T-helper 17 cell (primary cell): ENCODE measurements at regions not wholly inside any gene's neighbourhood (a gene's known extent, or its start where the extent isn't known, plus 50 kb on each side); places are given as distances from the start of the nearest gene placed in this dataset.
"Not testable (repeated sequence)": the region's sequence is repeated elsewhere in the genome, so short reads cannot be mapped to it uniquely, and the experiment has no call there.

Experiments used
- ATAC-seq: fragments of 150-1000 bp; cut with Tn5 transposase; 2 replicates; pipeline ENCODE4 v1.10.0; 2021; ENCODE audit warnings: mild to moderate bottlenecking, moderate library complexity
- DNase-seq, 3 donors: peaks; one replicate each; pipeline versions ENCODE4 v3.0.0 to v3.0.0-alpha.2; 2020 to 2021
- H3K9me3 ChIP-seq: one replicate; pipeline ENCODE4 v1.7.0; 2013; ENCODE audit warnings: low read length, mild to moderate bottlenecking; ENCODE audit not compliant: control insufficient read depth, poor library complexity, severe bottlenecking
- H3K27ac Mint-ChIP-seq: one replicate; pipeline ENCODE4 v1.8.0; 2022; ENCODE audit warnings: mild to moderate bottlenecking, moderate library complexity, mixed read lengths
- H3K27me3 Mint-ChIP-seq: one replicate; pipeline ENCODE4 v1.8.0; 2022; ENCODE audit warnings: mixed read lengths
- H3K36me3 Mint-ChIP-seq: one replicate; pipeline ENCODE4 v1.8.0; 2022; ENCODE audit warnings: low read depth, mixed read lengths
- H3K4me1 Mint-ChIP-seq: one replicate; pipeline ENCODE4 v1.8.0; 2022; ENCODE audit warnings: mild to moderate bottlenecking, mixed read lengths
- H3K4me3 Mint-ChIP-seq: one replicate; pipeline ENCODE4 v1.8.0; 2022; ENCODE audit warnings: mild to moderate bottlenecking, moderate library complexity, mixed read lengths

- no peak for DNase-seq
- H3K36me3 Mint-ChIP-seq: no peaks in the 10 kb centered on the region
- no peak overlapping the region for H3K4me3 Mint-ChIP-seq
- peaks cover 2% of the 10 kb centered on the region for H3K4me1 Mint-ChIP-seq
- no peaks in the 10 kb centered on the region for H3K27me3 Mint-ChIP-seq
- ATAC-seq: no peak
- H3K27ac Mint-ChIP-seq: no peak overlapping the region
- H3K9me3 ChIP-seq: no peaks in the 10 kb centered on the region
Observed at GRCh38 chr15:96046620-96047240, 283.8 kb upstream of the NR2F2 start.

- DNase-seq (no peak), ATAC-seq (no peak)
- no peak overlapping the region for H3K27ac Mint-ChIP-seq
- no peaks in the 10 kb centered on the region for H3K27me3 Mint-ChIP-seq
- no peak overlapping the region for H3K4me3 Mint-ChIP-seq
- no peaks in the 10 kb centered on the region for H3K9me3 ChIP-seq
- no peaks in the 10 kb centered on the region for H3K36me3 Mint-ChIP-seq
- peaks cover 2% of the 10 kb centered on the region for H3K4me1 Mint-ChIP-seq
Observed at GRCh38 chr15:96047255-96047931, 283.1 kb upstream of the NR2F2 start.

- Mint-ChIP-seq H3K4me1 (peaks cover 4% of the 10 kb centered on the region), H3K27me3 (peaks cover 7% of the 10 kb centered on the region), H3K27ac (no peak overlapping the region), H3K4me3 (no peak overlapping the region), H3K36me3 (no peaks in the 10 kb centered on the region)
- H3K9me3 ChIP-seq: no peaks in the 10 kb centered on the region
- DNase-seq (no peak), ATAC-seq (no peak)
Observed at GRCh38 chr15:96049323-96049722, 281.2 kb upstream of the NR2F2 start.

GRCh38 chr15:96049766-96050165 lies 280.7 kb upstream of the NR2F2 start:
- ATAC-seq (no peak), DNase-seq (no peak)
- Mint-ChIP-seq H3K36me3 (no peaks in the 10 kb centered on the region), H3K27me3 (peaks cover 7% of the 10 kb centered on the region), H3K4me3 (no peak overlapping the region), H3K27ac (no peak overlapping the region), H3K4me1 (peaks cover 4% of the 10 kb centered on the region)
- H3K9me3 ChIP-seq: no peaks in the 10 kb centered on the region

GRCh38 chr15:96051598-96051997 lies 278.9 kb upstream of the NR2F2 start:
- no peak for ATAC-seq
- no peak for DNase-seq
- Mint-ChIP-seq H3K4me3 (no peak overlapping the region), H3K36me3 (no peaks in the 10 kb centered on the region), H3K4me1 (peaks cover 4% of the 10 kb centered on the region), H3K27ac (no peak overlapping the region), H3K27me3 (peaks cover 7% of the 10 kb centered on the region)
- H3K9me3 ChIP-seq: no peaks in the 10 kb centered on the region

- DNase-seq (no peak), ATAC-seq (no peak)
- H3K4me1 Mint-ChIP-seq: peaks cover 4% of the 10 kb centered on the region
- peaks cover 7% of the 10 kb centered on the region for H3K27me3 Mint-ChIP-seq
- no peak overlapping the region for H3K4me3 Mint-ChIP-seq
- H3K27ac Mint-ChIP-seq: no peak overlapping the region
- H3K36me3 Mint-ChIP-seq: no peaks in the 10 kb centered on the region
- H3K9me3 ChIP-seq: no peaks in the 10 kb centered on the region
Observed at GRCh38 chr15:96052154-96052553, 278.3 kb upstream of the NR2F2 start.

- DNase-seq (no peak), ATAC-seq (no peak)
- H3K4me1 Mint-ChIP-seq: peaks cover 3% of the 10 kb centered on the region
- H3K4me3 Mint-ChIP-seq: no peak overlapping the region
- no peaks in the 10 kb centered on the region for H3K36me3 Mint-ChIP-seq
- H3K9me3 ChIP-seq: no peaks in the 10 kb centered on the region
- no peak overlapping the region for H3K27ac Mint-ChIP-seq
- peaks cover 7% of the 10 kb centered on the region for H3K27me3 Mint-ChIP-seq
Observed at GRCh38 chr15:96052572-96053030, 277.9 kb upstream of the NR2F2 start.

GRCh38 chr15:96053031-96053780 lies 277.3 kb upstream of the NR2F2 start:
- H3K27ac Mint-ChIP-seq: no peak overlapping the region
- ATAC-seq: no peak
- H3K27me3 Mint-ChIP-seq: peaks cover 7% of the 10 kb centered on the region
- peaks cover 2% of the 10 kb centered on the region for H3K4me1 Mint-ChIP-seq
- peak overlapping the region; percentile 36 for H3K4me3 Mint-ChIP-seq
- no peaks in the 10 kb centered on the region for H3K9me3 ChIP-seq
- no peak for DNase-seq
- H3K36me3 Mint-ChIP-seq: no peaks in the 10 kb centered on the region

GRCh38 chr15:96053781-96054428 lies 276.6 kb upstream of the NR2F2 start:
- no peak for DNase-seq
- no peak for ATAC-seq
- H3K4me1 Mint-ChIP-seq: peaks cover 2% of the 10 kb centered on the region

GRCh38 chr15:96054621-96055020 lies 275.9 kb upstream of the NR2F2 start:
- Mint-ChIP-seq H3K27me3 (peaks cover 7% of the 10 kb centered on the region), H3K4me3 (no peak overlapping the region), H3K27ac (no peak overlapping the region), H3K4me1 (peaks cover 2% of the 10 kb centered on the region), H3K36me3 (no peaks in the 10 kb centered on the region)
- ATAC-seq (no peak), DNase-seq (no peak)
- no peaks in the 10 kb centered on the region for H3K9me3 ChIP-seq

More at GRCh38 chr15:96053781-96054428, 276.6 kb upstream of the NR2F2 start:
- Mint-ChIP-seq H3K27ac (no peak overlapping the region), H3K4me3 (no peak overlapping the region), H3K27me3 (peaks cover 7% of the 10 kb centered on the region), H3K36me3 (no peaks in the 10 kb centered on the region)
- no peaks in the 10 kb centered on the region for H3K9me3 ChIP-seq

- H3K27ac Mint-ChIP-seq: no peak overlapping the region
- no peak for ATAC-seq
- H3K4me1 Mint-ChIP-seq: no peaks in the 10 kb centered on the region
- no peak overlapping the region for H3K4me3 Mint-ChIP-seq
- H3K27me3 Mint-ChIP-seq: peaks cover 7% of the 10 kb centered on the region
- no peaks in the 10 kb centered on the region for H3K9me3 ChIP-seq
- H3K36me3 Mint-ChIP-seq: no peaks in the 10 kb centered on the region
- no peak for DNase-seq
Observed at GRCh38 chr15:96058103-96058851, 272.2 kb upstream of the NR2F2 start.

- not testable (repeated sequence) for H3K27ac Mint-ChIP-seq, ATAC-seq, H3K4me3 Mint-ChIP-seq, H3K4me1 Mint-ChIP-seq, H3K9me3 ChIP-seq, H3K27me3 Mint-ChIP-seq, DNase-seq, H3K36me3 Mint-ChIP-seq
Observed at GRCh38 chr15:96058852-96059103, 271.7 kb upstream of the NR2F2 start.

GRCh38 chr15:96060591-96060990 lies 269.9 kb upstream of the NR2F2 start:
- H3K27ac Mint-ChIP-seq, ATAC-seq, H3K4me1 Mint-ChIP-seq, H3K27me3 Mint-ChIP-seq, H3K4me3 Mint-ChIP-seq, H3K9me3 ChIP-seq, DNase-seq, H3K36me3 Mint-ChIP-seq: not testable (repeated sequence)
